ENCODE measurements at regions not wholly inside any gene's neighbourhood (a gene's known extent, or its start where the extent isn't known, plus 50 kb on each side); places are given as distances from the start of the nearest gene placed in this dataset.

GRCh38 chr11:134841411-134841810 lies 429.4 kb upstream of the B3GAT1 start:
- no peak for TF ChIP-seq ZNF146 (CRISPR knock-in tag; IDR thresholded peaks at IDR 0.05; ENCODE audit: unreplicated experiment)
- no peak for TF ChIP-seq PATZ1 (CRISPR knock-in tag; IDR thresholded peaks at IDR 0.05; ENCODE audit: borderline replicate concordance)
- TF ChIP-seq SP1 (CRISPR knock-in tag; IDR thresholded peaks at IDR 0.05) = no peak
- no peak for TF ChIP-seq E2F8 (IDR thresholded peaks at IDR 0.05; ENCODE audit: low read depth, partially characterized antibody)
- TF ChIP-seq POLR2AphosphoS2 (IDR thresholded peaks at IDR 0.05; ENCODE audit: low read length) = no peak
- TF ChIP-seq ZNF41 (CRISPR knock-in tag; conservative IDR thresholded peaks at IDR 0.05) = no peak
- TF ChIP-seq RREB1 (CRISPR knock-in tag; IDR thresholded peaks at IDR 0.05) = no peak
- no peak for TF ChIP-seq KLF1 (tag; IDR thresholded peaks at IDR 0.05)
- no peak for TF ChIP-seq ZNF239 (CRISPR knock-in tag; IDR thresholded peaks at IDR 0.05)
- no peak for TF ChIP-seq NR2F6 (CRISPR knock-in tag; IDR thresholded peaks at IDR 0.05)
- no peak overlapping the region for H2AFZ ChIP-seq (ENCODE audit: low read depth, low read length)
- no peak overlapping the region for H3K27ac ChIP-seq (ENCODE audit: extremely low read depth, low read depth, low read length)
- POLR2A ChIA-PET = no interaction called here
- intact Hi-C loops (cut with micrococcal nuclease) = no loop called here
- peaks cover 3 to 49% of the 10 kb centered on the region in 2 experiments; a peak in 3 of 5 replicates for H3K27me3 ChIP-seq (ENCODE audit: control insufficient read depth in 2 of 2, insufficient read depth in 2 of 2, low read length in 2 of 2)
- no peak overlapping the region for H3K4me2 ChIP-seq (ENCODE audit: insufficient read depth, low read length)
- in situ Hi-C loops (cut with MboI) = no loop called here
- H3K36me3 ChIP-seq (ENCODE audit: control insufficient read depth, insufficient read depth, low read length) = no peaks in the 10 kb centered on the region
- 5% methylated on average over 4 of the region's 5 CpGs for WGBS (ENCODE audit: insufficient coverage, low coverage, missing lambda C conversion rate)
- DNase-seq (ENCODE audit: extremely low read depth in 1 of 4, low spot score in 3 of 4) (no peak), FAIRE-seq (no peak), ATAC-seq (no peak)
- H3K9me1 ChIP-seq (ENCODE audit: control insufficient read depth, insufficient read depth, low read length) = peaks cover 2% of the 10 kb centered on the region
- CTCF ChIA-PET (ENCODE audit: low intra/inter-chr PET ratio) = no interaction called here
- H3K79me2 ChIP-seq (ENCODE audit: control insufficient read depth, insufficient read depth, low read length) = no peaks in the 10 kb centered on the region
- BruUV-seq (replicated peaks) = no TSS peak
- H3K9ac ChIP-seq (ENCODE audit: insufficient read depth in 1 of 2, low read depth in 2 of 2, low read length in 2 of 2) = no peak overlapping the region
- H3K4me3 ChIP-seq = no peak overlapping the region
- no peaks in the 10 kb centered on the region for H3K9me3 ChIP-seq (replicated peaks; ENCODE audit: control insufficient read depth, insufficient read depth, low read depth, low read length)
- no peaks in the 10 kb centered on the region for H4K20me1 ChIP-seq (replicated peaks; ENCODE audit: control insufficient read depth, insufficient read depth, low read length)
- no peaks in the 10 kb centered on the region for H3K4me1 ChIP-seq (replicated peaks in 1 of 2; ENCODE audit: control insufficient read depth in 2 of 2, insufficient read depth in 2 of 2, low read length in 2 of 2)
